Neural cell (in vitro differentiated cells): ENCODE measurements at regions not wholly inside any gene's neighbourhood (a gene's known extent, or its start where the extent isn't known, plus 50 kb on each side); places are given as distances from the start of the nearest gene placed in this dataset.

ENCODE experiments used
- CTCF ChIP-seq: fragments of 450-650 bp; IDR thresholded peaks from 2 replicates; pipeline ENCODE4 v1.5.1; 2014; ENCODE audit warnings: antibody characterized with exemption, mild to moderate bottlenecking, moderate library complexity; ENCODE audit not compliant: poor library complexity, severe bottlenecking
- EP300 ChIP-seq: fragments of 450-650 bp; conservative IDR thresholded peaks from 2 replicates; pipeline ENCODE4 v1.6.1; 2014; ENCODE audit warnings: antibody characterized with exemption, mild to moderate bottlenecking, moderate library complexity; ENCODE audit not compliant: poor library complexity, severe bottlenecking
- POLR2AphosphoS5 ChIP-seq: IDR thresholded peaks from 2 replicates; pipeline ENCODE4 v1.6.1; 2012
- TAF1 ChIP-seq: IDR thresholded peaks from 2 replicates; pipeline ENCODE4 v1.6.1; 2012; ENCODE audit warnings: low read depth

DNA sequence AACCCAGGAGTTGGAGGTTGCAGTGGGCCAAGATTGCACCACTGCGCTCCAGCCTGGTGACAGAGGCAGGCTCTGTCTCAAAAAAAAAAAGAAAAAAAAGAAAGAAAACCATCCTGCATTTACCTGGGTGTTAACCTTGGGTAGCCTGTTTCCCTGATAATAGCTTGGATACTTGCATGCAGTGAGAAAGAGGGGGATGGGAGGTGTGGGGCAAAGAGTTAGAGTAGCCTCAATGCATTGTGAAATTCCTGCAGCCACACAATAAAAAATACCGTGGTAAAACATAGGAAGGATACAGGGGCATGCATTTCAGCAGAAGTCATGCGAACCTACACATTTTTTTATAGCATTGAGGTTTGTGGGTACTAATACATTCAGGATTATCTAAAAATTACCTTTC lies 76.6 kb upstream of the ZNF516 start:
- TF ChIP-seq POLR2AphosphoS5 (no peak), CTCF (no peak), EP300 (no peak), TAF1 (no peak)
